ENCODE measurements at regions not wholly inside any gene's neighbourhood (a gene's known extent, or its start where the extent isn't known, plus 50 kb on each side); places are given as distances from the start of the nearest gene placed in this dataset.

DNA sequence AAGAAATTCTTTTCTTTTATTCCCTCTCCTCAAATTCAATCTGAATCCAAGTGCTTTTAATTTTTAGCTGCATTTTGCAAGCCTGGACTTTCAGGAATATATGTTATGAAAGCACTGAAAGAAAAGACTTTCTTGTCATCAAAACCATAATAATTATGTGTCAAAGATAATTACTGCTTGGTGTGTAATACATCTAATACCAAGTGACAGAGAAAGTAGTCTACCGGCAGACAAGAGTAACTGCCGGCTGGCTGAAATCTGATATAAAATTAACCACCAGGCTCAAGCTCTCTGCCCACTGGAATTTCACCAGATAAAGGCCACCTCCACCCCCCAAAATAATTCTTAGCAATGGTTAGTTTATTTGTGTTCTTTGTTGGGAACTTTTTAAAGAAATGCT is 220.9 kb upstream of the CDIN1 start:
- no peak for TF ChIP-seq CTCF (IDR thresholded peaks at IDR 0.05; ENCODE audit: unreplicated experiment in 3 of 3)
- Mint-ChIP-seq H3K36me3 (ENCODE audit: low read depth) (no peaks in the 10 kb centered on the region), H3K27ac (peak overlapping the region; percentile 65 to 83 (median 72)), H3K27me3 (ENCODE audit: low read depth) (no peaks in the 10 kb centered on the region), H3K9me3 (no peaks in the 10 kb centered on the region), H3K4me3 (no peak overlapping the region), H3K4me1 (peaks cover 44% of the 10 kb centered on the region)

GRCh38 chr15:36359286-36359685 is 220.1 kb upstream of the CDIN1 start:
- no peak overlapping the region for H3K27ac Mint-ChIP-seq
- H3K27me3 Mint-ChIP-seq (ENCODE audit: low read depth) = no peaks in the 10 kb centered on the region
- peaks cover 50% of the 10 kb centered on the region for H3K4me1 Mint-ChIP-seq
- no peaks in the 10 kb centered on the region for H3K36me3 Mint-ChIP-seq (ENCODE audit: low read depth)
- no peak for TF ChIP-seq CTCF (IDR thresholded peaks at IDR 0.05; ENCODE audit: unreplicated experiment in 3 of 3)
- no peak overlapping the region for H3K4me3 Mint-ChIP-seq
- H3K9me3 Mint-ChIP-seq = no peaks in the 10 kb centered on the region

GRCh38 chr15:36361351-36361870 is 218.0 kb upstream of the CDIN1 start:
- TF ChIP-seq CTCF (IDR thresholded peaks at IDR 0.05; ENCODE audit: unreplicated experiment in 3 of 3) = no peak
- H3K4me3 Mint-ChIP-seq = no peak overlapping the region
- no peaks in the 10 kb centered on the region for H3K9me3 Mint-ChIP-seq
- H3K4me1 Mint-ChIP-seq = peaks cover 52% of the 10 kb centered on the region
- no peaks in the 10 kb centered on the region for H3K27me3 Mint-ChIP-seq (ENCODE audit: low read depth)
- no peaks in the 10 kb centered on the region for H3K36me3 Mint-ChIP-seq (ENCODE audit: low read depth)
- no peak overlapping the region for H3K27ac Mint-ChIP-seq

DNA sequence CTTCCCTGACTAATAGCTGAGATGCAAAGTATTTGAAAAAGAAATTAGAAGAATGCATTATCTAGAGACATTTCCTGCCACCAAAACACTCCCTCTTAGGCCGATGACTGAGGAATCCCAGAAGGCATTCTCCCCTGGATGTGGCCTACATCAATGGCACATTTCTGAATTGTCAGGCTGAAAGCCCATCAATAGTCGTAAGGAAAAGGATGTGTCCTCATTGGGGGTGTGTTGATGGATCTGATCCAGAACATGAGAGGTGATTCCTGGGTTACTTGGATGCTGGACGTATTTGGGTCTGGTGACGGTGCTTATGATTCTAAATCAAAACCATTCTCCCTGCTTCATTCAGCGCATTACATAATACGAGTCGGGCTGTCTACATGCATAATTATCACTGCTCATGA is 216.9 kb upstream of the CDIN1 start:
- Mint-ChIP-seq H3K4me1 (peaks cover 41% of the 10 kb centered on the region), H3K27me3 (ENCODE audit: low read depth) (no peaks in the 10 kb centered on the region), H3K9me3 (no peaks in the 10 kb centered on the region)

DNA sequence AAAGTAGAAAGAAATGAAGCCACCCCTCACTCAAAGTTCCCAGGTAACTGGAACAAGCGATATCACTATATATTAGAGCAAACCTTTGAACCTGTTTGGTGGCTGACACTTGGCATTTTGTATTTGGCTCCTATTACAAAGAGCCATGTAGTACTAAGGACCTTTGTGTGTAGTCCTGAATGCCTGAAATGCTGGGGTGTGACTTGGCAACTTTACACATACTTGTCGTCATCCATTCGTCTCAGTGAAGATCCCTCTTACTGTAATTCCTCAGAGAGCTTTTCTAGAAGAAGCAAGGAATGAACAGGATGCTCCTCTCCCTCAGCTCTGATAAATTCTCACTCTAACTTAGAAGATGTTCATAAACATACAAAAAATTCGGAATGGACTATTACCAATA is 216.1 kb upstream of the CDIN1 start:
- Mint-ChIP-seq H3K4me3 (no peak overlapping the region), H3K4me1 (peaks cover 33% of the 10 kb centered on the region), H3K36me3 (ENCODE audit: low read depth) (no peaks in the 10 kb centered on the region), H3K27me3 (ENCODE audit: low read depth) (no peaks in the 10 kb centered on the region), H3K9me3 (no peaks in the 10 kb centered on the region), H3K27ac (peak overlapping the region in 2 of 3 experiments; percentile 31 to 48)
- no peak for TF ChIP-seq CTCF (IDR thresholded peaks at IDR 0.05; ENCODE audit: unreplicated experiment in 3 of 3)

More for the DNA sequence above, 216.9 kb upstream of the CDIN1 start:
- Mint-ChIP-seq H3K36me3 (ENCODE audit: low read depth) (no peaks in the 10 kb centered on the region), H3K27ac (peak overlapping the region; percentile 31 to 49 (median 48)), H3K4me3 (no peak overlapping the region)
- no peak for TF ChIP-seq CTCF (IDR thresholded peaks at IDR 0.05; ENCODE audit: unreplicated experiment in 3 of 3)

DNA sequence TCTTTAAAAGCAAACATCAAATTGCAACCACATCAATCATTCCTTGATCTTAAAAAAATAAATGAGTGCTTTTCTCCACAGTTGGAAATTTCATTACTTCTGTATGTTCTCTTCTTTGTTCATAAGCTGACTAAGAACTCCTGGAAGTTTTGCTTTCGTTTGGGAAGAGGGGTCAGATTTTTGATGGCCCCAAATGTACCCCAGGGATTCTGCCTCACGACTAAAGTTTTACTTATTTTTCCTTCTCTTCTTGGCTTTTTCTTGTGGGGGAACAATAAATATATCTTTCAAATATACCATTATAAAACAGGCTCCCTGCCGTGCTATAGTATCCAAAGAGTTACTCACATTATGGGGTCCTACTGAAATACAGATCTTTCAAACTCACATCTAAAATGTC is 215.0 kb upstream of the CDIN1 start:
- no peaks in the 10 kb centered on the region for H3K9me3 Mint-ChIP-seq
- H3K4me3 Mint-ChIP-seq = no peak overlapping the region
- H3K4me1 Mint-ChIP-seq = peaks cover 26% of the 10 kb centered on the region
- peak overlapping the region; percentile 5 to 58 (median 48) for H3K27ac Mint-ChIP-seq
- H3K36me3 Mint-ChIP-seq (ENCODE audit: low read depth) = no peaks in the 10 kb centered on the region
- no peaks in the 10 kb centered on the region for H3K27me3 Mint-ChIP-seq (ENCODE audit: low read depth)
- TF ChIP-seq CTCF (IDR thresholded peaks at IDR 0.05; ENCODE audit: unreplicated experiment in 3 of 3) = no peak

Data from nephron (organoid).